ENCODE measurements at regions not wholly inside any gene's neighbourhood (a gene's known extent, or its start where the extent isn't known, plus 50 kb on each side); places are given as distances from the start of the nearest gene placed in this dataset.

DNA sequence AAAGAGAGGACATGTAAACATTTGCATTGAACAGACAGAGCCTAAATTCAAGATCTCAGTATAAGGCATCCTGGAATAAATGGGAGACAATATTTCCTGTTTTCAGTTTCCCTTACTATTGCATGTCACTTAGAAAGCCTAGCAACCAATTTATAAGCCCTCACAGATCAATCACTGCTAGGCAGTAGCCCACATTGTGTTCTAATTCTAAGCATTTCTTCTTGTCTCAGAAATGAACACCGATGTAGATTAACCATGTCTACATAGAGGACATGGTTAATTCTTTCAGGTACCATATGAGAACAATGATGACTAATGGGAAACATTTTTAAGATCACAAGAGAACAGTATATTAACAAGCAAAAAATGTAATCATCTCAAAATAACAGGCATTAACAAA, 79.6 kb upstream of the HMHB1 start:
- TF ChIP-seq POLR2A (IDR thresholded peaks at IDR 0.05): no peak
- TF ChIP-seq CTCF (IDR thresholded peaks at IDR 0.05): no peak

Measured in uterus (tissue), 2 donors.